ENCODE measurements at regions not wholly inside any gene's neighbourhood (a gene's known extent, or its start where the extent isn't known, plus 50 kb on each side); places are given as distances from the start of the nearest gene placed in this dataset.

GRCh38 chr9:115481769-115482168 lies 363.8 kb upstream of the TNC start:
- DNase-seq (ENCODE audit: extremely low read depth, low read depth), result no peak
- no peak overlapping the region for H3K4me3 ChIP-seq (replicated peaks; ENCODE audit: low read depth, low read length)
- TF ChIP-seq, protein P1, sequence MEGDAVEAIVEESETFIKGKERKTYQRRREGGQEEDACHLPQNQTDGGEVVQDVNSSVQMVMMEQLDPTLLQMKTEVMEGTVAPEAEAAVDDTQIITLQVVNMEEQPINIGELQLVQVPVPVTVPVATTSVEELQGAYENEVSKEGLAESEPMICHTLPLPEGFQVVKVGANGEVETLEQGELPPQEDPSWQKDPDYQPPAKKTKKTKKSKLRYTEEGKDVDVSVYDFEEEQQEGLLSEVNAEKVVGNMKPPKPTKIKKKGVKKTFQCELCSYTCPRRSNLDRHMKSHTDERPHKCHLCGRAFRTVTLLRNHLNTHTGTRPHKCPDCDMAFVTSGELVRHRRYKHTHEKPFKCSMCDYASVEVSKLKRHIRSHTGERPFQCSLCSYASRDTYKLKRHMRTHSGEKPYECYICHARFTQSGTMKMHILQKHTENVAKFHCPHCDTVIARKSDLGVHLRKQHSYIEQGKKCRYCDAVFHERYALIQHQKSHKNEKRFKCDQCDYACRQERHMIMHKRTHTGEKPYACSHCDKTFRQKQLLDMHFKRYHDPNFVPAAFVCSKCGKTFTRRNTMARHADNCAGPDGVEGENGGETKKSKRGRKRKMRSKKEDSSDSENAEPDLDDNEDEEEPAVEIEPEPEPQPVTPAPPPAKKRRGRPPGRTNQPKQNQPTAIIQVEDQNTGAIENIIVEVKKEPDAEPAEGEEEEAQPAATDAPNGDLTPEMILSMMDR (IDR thresholded peaks at IDR 0.05; ENCODE audit: low read depth, low read length, missing control alignments), result no peak

GRCh38 chr9:115482747-115483146 lies 364.8 kb upstream of the TNC start:
- DNase-seq (ENCODE audit: extremely low read depth, low read depth), result no peak
- H3K4me3 ChIP-seq (replicated peaks; ENCODE audit: low read depth, low read length), result no peak overlapping the region
- TF ChIP-seq, protein P1 (IDR thresholded peaks at IDR 0.05; ENCODE audit: low read depth, low read length, missing control alignments), result no peak

GRCh38 chr9:115492869-115493268 lies 374.9 kb upstream of the TNC start:
- TF ChIP-seq, protein P1 (IDR thresholded peaks at IDR 0.05; ENCODE audit: low read depth, low read length, missing control alignments), result no peak
- no peak overlapping the region for H3K4me3 ChIP-seq (replicated peaks; ENCODE audit: low read depth, low read length)
- no peak for DNase-seq (ENCODE audit: extremely low read depth, low read depth)

GRCh38 chr9:115494393-115494792 lies 376.4 kb upstream of the TNC start:
- DNase-seq (ENCODE audit: extremely low read depth, low read depth), result no peak
- TF ChIP-seq, protein P1 (IDR thresholded peaks at IDR 0.05; ENCODE audit: low read depth, low read length, missing control alignments), result no peak
- no peak overlapping the region for H3K4me3 ChIP-seq (replicated peaks; ENCODE audit: low read depth, low read length)

GRCh38 chr9:115495052-115495635 lies 377.2 kb upstream of the TNC start:
- TF ChIP-seq, protein P1 (IDR thresholded peaks at IDR 0.05; ENCODE audit: low read depth, low read length, missing control alignments), result no peak
- no peak overlapping the region for H3K4me3 ChIP-seq (replicated peaks; ENCODE audit: low read depth, low read length)
- no peak for DNase-seq (ENCODE audit: extremely low read depth, low read depth)

DNA sequence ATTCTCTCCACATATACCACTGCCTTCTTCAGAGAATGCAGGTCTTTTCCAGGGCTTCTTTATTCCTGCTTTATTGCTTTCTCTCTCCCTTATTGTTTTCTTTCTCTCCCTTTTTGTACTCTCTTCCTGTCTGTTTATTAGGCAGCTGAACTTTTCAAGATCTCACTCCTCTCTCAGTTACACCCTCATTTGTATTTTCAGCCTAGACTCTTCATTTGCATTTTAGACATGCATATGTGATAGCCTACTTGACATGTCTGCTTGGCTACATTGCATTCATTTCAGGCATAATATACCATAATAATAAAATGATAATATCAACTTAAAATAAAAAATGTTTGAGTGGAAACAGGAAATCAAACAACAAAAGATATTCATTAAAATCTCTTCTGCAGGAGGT lies 377.9 kb upstream of the TNC start:
- H3K4me3 ChIP-seq (replicated peaks; ENCODE audit: low read depth, low read length), result no peak overlapping the region
- TF ChIP-seq, protein P1 (IDR thresholded peaks at IDR 0.05; ENCODE audit: low read depth, low read length, missing control alignments), result no peak
- no peak for DNase-seq (ENCODE audit: extremely low read depth, low read depth)

- no peak overlapping the region for H3K4me3 ChIP-seq (replicated peaks; ENCODE audit: low read depth, low read length)
- no peak for DNase-seq (ENCODE audit: extremely low read depth, low read depth)
- TF ChIP-seq, protein P1 (IDR thresholded peaks at IDR 0.05; ENCODE audit: low read depth, low read length, missing control alignments), result no peak
These were observed 380.3 kb upstream of the TNC start for GRCh38 chr9:115498303-115498702.

Data from HFF-Myc (cell line).